Adrenal gland (tissue), 5 donors: ENCODE measurements at regions not wholly inside any gene's neighbourhood (a gene's known extent, or its start where the extent isn't known, plus 50 kb on each side); places are given as distances from the start of the nearest gene placed in this dataset.

Experiments
- POLR2A ChIP-seq, 2 donors: fragments of 450-650 bp; IDR thresholded peaks; one replicate each; pipeline ENCODE4 v1.6.1; 2017; ENCODE audit warnings: antibody characterized with exemption in 2 of 2, mild to moderate bottlenecking in 2 of 2, moderate library complexity in 1 of 2
- TF ChIP-seq, protein P1 (sequence below), 6 experiments: fragments of 450-650 bp in 4 of 6; fragments of 200-600 bp in 2 of 6; sonication (generic) in 1 of 6; IDR thresholded peaks; 1 replicate in 5 of 6; 2 replicates in 1 of 6; pipeline versions ENCODE4 v1.5.1 to v1.8.0; 2016 to 2021; ENCODE audit warnings: antibody characterized with exemption in 6 of 6, mild to moderate bottlenecking in 2 of 6, moderate library complexity in 1 of 6
- donor health status: DM: no; HTN: no; CAD: no.

DNA sequence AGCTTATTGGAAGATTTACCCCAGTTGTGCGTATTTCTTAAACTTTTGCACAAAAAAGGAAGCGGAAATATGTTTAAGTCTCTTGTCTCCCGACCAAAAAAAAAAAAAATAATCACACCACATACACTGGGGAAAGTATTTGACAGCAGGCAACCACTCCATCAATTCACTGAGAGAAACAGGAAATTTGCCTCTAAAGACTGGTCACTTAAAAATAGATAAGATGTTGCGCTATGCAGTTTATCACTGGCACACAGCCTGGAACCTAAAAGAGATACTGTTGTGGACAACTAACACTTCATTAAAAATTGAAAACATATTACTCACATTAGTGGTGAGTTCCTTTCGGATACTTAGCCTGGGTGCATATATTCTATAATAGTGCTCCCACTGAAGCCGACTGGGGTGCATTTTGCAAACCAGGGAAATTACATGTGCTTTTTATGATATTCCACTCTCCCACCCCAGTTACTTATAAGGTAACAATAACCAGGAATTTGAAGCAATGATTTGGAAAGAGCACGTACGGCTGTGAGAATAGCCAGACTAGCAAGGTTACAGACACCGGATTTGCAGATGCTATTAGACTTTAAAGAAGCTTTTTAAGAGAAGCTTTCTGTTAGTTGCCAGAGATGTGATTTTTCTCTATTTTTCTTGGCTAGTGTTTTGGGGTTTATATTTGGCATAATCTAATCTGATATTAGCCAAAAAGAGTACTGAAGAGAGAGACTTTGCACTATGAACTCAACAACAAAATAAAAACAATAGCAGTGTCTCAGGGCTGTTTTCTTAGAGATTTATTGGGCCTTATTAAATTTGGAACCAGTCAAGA lies 311.5 kb downstream of the NOVA1 start:
- TF ChIP-seq, protein P1, sequence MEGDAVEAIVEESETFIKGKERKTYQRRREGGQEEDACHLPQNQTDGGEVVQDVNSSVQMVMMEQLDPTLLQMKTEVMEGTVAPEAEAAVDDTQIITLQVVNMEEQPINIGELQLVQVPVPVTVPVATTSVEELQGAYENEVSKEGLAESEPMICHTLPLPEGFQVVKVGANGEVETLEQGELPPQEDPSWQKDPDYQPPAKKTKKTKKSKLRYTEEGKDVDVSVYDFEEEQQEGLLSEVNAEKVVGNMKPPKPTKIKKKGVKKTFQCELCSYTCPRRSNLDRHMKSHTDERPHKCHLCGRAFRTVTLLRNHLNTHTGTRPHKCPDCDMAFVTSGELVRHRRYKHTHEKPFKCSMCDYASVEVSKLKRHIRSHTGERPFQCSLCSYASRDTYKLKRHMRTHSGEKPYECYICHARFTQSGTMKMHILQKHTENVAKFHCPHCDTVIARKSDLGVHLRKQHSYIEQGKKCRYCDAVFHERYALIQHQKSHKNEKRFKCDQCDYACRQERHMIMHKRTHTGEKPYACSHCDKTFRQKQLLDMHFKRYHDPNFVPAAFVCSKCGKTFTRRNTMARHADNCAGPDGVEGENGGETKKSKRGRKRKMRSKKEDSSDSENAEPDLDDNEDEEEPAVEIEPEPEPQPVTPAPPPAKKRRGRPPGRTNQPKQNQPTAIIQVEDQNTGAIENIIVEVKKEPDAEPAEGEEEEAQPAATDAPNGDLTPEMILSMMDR (IDR thresholded peaks at IDR 0.05), result no peak
- TF ChIP-seq POLR2A (IDR thresholded peaks at IDR 0.05), result no peak
